T-cell (primary cell): ENCODE measurements at regions not wholly inside any gene's neighbourhood (a gene's known extent, or its start where the extent isn't known, plus 50 kb on each side); places are given as distances from the start of the nearest gene placed in this dataset.

Experiments used
- ATAC-seq, 4 experiments: fragments of 200-7000 bp in 3 of 4; fragments of 150-1000 bp in 1 of 4; cut with Tn5 transposase; replicated peaks in 1 of 4; 1 replicate in 3 of 4; 2 replicates in 1 of 4; pipeline ENCODE4 v1.10.0; 2021; ENCODE audit warnings: moderate library complexity in 3 of 4, mild to moderate bottlenecking in 2 of 4, moderate number of reproducible peaks in 1 of 4
- CTCF ChIA-PET, 2 donors: fragments of 300-600 bp; sonication (Branson Sonifier 250); formaldehyde crosslinking; loops; one replicate each; lab custom pipeline; 2022; ENCODE audit warnings: antibody characterized with exemption in 2 of 2; lab: Charles Lee
- POLR2A ChIA-PET, 2 donors: fragments of 300-600 bp; sonication (Branson Sonifier 250); formaldehyde crosslinking; loops; one replicate each; lab custom pipeline; 2022; ENCODE audit warnings: antibody characterized with exemption in 2 of 2; lab: Charles Lee
- DNase-seq, 35 experiments: peaks; one replicate each; pipeline versions ENCODE4 v3.0.0 to v3.0.0-alpha.2; 2013 to 2023
- H3K27ac ChIP-seq: one replicate; pipeline ENCODE4 v1.5.1; 2013; ENCODE audit warnings: low read length
- H3K27me3 ChIP-seq, 2 experiments: replicated peaks in 1 of 2; 1 replicate in 1 of 2; 2 replicates in 1 of 2; pipeline versions ENCODE4 v1.6.1 to v1.7.0; 2013; ENCODE audit warnings: low read length in 1 of 2, mixed read lengths in 1 of 2; ENCODE audit not compliant: control insufficient read depth in 2 of 2, insufficient read depth in 2 of 2; ENCODE audit errors: extremely low read depth in 1 of 2
- H3K36me3 ChIP-seq, 2 donors: 1 replicate in 1 of 2; 2 replicates in 1 of 2; pipeline versions ENCODE4 v1.6.1 to v1.7.0; 2013; ENCODE audit warnings: low read length in 1 of 2; ENCODE audit not compliant: control insufficient read depth in 2 of 2, insufficient read depth in 1 of 2; ENCODE audit errors: extremely low read depth in 1 of 2
- H3K4me1 ChIP-seq, 2 experiments: 1 replicate in 1 of 2; 2 replicates in 1 of 2; pipeline versions ENCODE4 v1.6.1 to v1.7.0; 2013; ENCODE audit warnings: low read length in 2 of 2, mixed read lengths in 1 of 2; ENCODE audit not compliant: insufficient read depth in 2 of 2, control insufficient read depth in 1 of 2; ENCODE audit errors: extremely low read depth in 1 of 2
- H3K4me3 ChIP-seq, 2 donors: 1 replicate in 1 of 2; 2 replicates in 1 of 2; pipeline versions ENCODE4 v1.5.1 to v1.7.0; 2013; ENCODE audit warnings: mild to moderate bottlenecking in 2 of 2, low read length in 1 of 2, moderate library complexity in 1 of 2; ENCODE audit not compliant: control insufficient read depth in 1 of 2; ENCODE audit errors: extremely low read depth in 1 of 2
- H3K9me3 ChIP-seq: 2 replicates; pipeline ENCODE4 v1.7.0; 2013
- H3K27ac Mint-ChIP-seq, 2 donors: one replicate each; pipeline ENCODE4 v1.8.0; 2020 to 2021; ENCODE audit warnings: mild to moderate bottlenecking in 2 of 2, mixed read lengths in 2 of 2
- H3K27me3 Mint-ChIP-seq, 2 donors: one replicate each; pipeline ENCODE4 v1.8.0; 2021 to 2022; ENCODE audit warnings: mixed read lengths in 2 of 2
- H3K36me3 Mint-ChIP-seq: one replicate; pipeline ENCODE4 v1.8.0; 2021; ENCODE audit warnings: mixed read lengths
- H3K4me1 Mint-ChIP-seq, 3 donors: one replicate each; pipeline ENCODE4 v1.8.0; 2020 to 2022; ENCODE audit warnings: mixed read lengths in 3 of 3, mild to moderate bottlenecking in 1 of 3
- H3K4me3 Mint-ChIP-seq, 3 donors: one replicate each; pipeline ENCODE4 v1.8.0; 2020 to 2022; ENCODE audit warnings: mild to moderate bottlenecking in 3 of 3, mixed read lengths in 3 of 3, moderate library complexity in 3 of 3
- H3K9me3 Mint-ChIP-seq, 3 donors: one replicate each; pipeline ENCODE4 v1.8.0; 2020 to 2022; ENCODE audit warnings: mixed read lengths in 3 of 3
- WGBS: methylation state at CpG from one replicate; pipeline ENCODE4 v1.1.5; 2013; ENCODE audit warnings: missing lambda C conversion rate; ENCODE audit not compliant: insufficient coverage; 5-methylcytosine and 5-hydroxymethylcytosine counted together

GRCh38 chr4:3348621-3349020, 55.8 kb downstream of the RGS12 start:
- ChIA-PET POLR2A (no interaction called here), CTCF (no interaction called here)
- no peaks in the 10 kb centered on the region for H3K27me3 Mint-ChIP-seq
- no peaks in the 10 kb centered on the region for H3K36me3 ChIP-seq
- H3K4me1 ChIP-seq = peaks cover 0 to 4% of the 10 kb centered on the region in 2 experiments
- H3K27ac Mint-ChIP-seq = no peak overlapping the region
- no peak overlapping the region for H3K4me3 ChIP-seq
- ATAC-seq (no peak), DNase-seq (no peak)
- H3K4me1 Mint-ChIP-seq = peaks cover 9 to 15% (median 14%) of the 10 kb centered on the region in 3 donors
- peaks cover 12% of the 10 kb centered on the region for H3K36me3 Mint-ChIP-seq
- peaks cover 0 to 3% of the 10 kb centered on the region in 2 experiments for H3K27me3 ChIP-seq
- H3K9me3 ChIP-seq = peaks cover 4% of the 10 kb centered on the region
- WGBS = 98% methylated on average over 6 of the region's 7 CpGs
- H3K9me3 Mint-ChIP-seq = peaks cover 0 to 15% (median 5%) of the 10 kb centered on the region in 3 donors
- H3K27ac ChIP-seq = no peak overlapping the region
- H3K4me3 Mint-ChIP-seq = no peak overlapping the region

GRCh38 chr4:3349116-3349515, 56.3 kb downstream of the RGS12 start:
- peaks cover 4% of the 10 kb centered on the region for H3K9me3 ChIP-seq
- POLR2A ChIA-PET = no interaction called here
- no peak overlapping the region for H3K27ac ChIP-seq
- CTCF ChIA-PET = no interaction called here
- ATAC-seq (no peak), DNase-seq (no peak)
- Mint-ChIP-seq H3K4me1 (peaks cover 9 to 15% (median 14%) of the 10 kb centered on the region in 3 donors), H3K36me3 (peaks cover 7% of the 10 kb centered on the region), H3K27me3 (no peaks in the 10 kb centered on the region), H3K27ac (no peak overlapping the region), H3K9me3 (peaks cover 0 to 15% (median 5%) of the 10 kb centered on the region in 3 donors), H3K4me3 (no peak overlapping the region)
- H3K27me3 ChIP-seq = peaks cover 0 to under 1% of the 10 kb centered on the region in 2 experiments
- 89% methylated on average over 2 of the region's 4 CpGs for WGBS
- no peak overlapping the region for H3K4me3 ChIP-seq
- H3K36me3 ChIP-seq = peaks cover 0 to 3% of the 10 kb centered on the region in 2 donors
- H3K4me1 ChIP-seq = peaks cover 0 to 4% of the 10 kb centered on the region in 2 experiments

- H3K4me3 Mint-ChIP-seq = no peak overlapping the region
Measured at GRCh38 chr4:3351997-3352396, 59.2 kb downstream of the RGS12 start.

GRCh38 chr4:3352505-3352904, 59.7 kb downstream of the RGS12 start:
- ChIA-PET CTCF (no interaction called here), POLR2A (no interaction called here)
- Histone ChIP-seq H3K4me3 (no peak overlapping the region), H3K4me1 (no peaks in the 10 kb centered on the region), H3K27ac (no peak overlapping the region), H3K36me3 (peaks cover 0 to 5% of the 10 kb centered on the region in 2 donors), H3K27me3 (no peaks in the 10 kb centered on the region), H3K9me3 (peaks cover 6% of the 10 kb centered on the region)
- DNase-seq = no peak
- no peak for ATAC-seq
- H3K4me1 Mint-ChIP-seq = peaks cover 8 to 23% (median 13%) of the 10 kb centered on the region in 3 donors
- H3K27ac Mint-ChIP-seq = no peak overlapping the region
- H3K4me3 Mint-ChIP-seq = no peak overlapping the region
- peaks cover 0 to 15% (median 5%) of the 10 kb centered on the region in 3 donors for H3K9me3 Mint-ChIP-seq
- peaks cover 5% of the 10 kb centered on the region for H3K36me3 Mint-ChIP-seq
- H3K27me3 Mint-ChIP-seq = no peaks in the 10 kb centered on the region
- 82% methylated on average over 3 of the region's 5 CpGs for whole genome bisulfite sequencing

More at GRCh38 chr4:3351997-3352396, 59.2 kb downstream of the RGS12 start:
- ChIA-PET POLR2A (no interaction called here), CTCF (no interaction called here)
- H3K36me3 ChIP-seq = peaks cover 0 to 5% of the 10 kb centered on the region in 2 donors
- H3K27me3 ChIP-seq = no peaks in the 10 kb centered on the region
- Mint-ChIP-seq H3K27me3 (no peaks in the 10 kb centered on the region), H3K4me1 (peaks cover 7 to 18% (median 8%) of the 10 kb centered on the region in 3 donors), H3K27ac (no peak overlapping the region), H3K36me3 (peaks cover 5% of the 10 kb centered on the region), H3K9me3 (peaks cover 0 to 15% (median 5%) of the 10 kb centered on the region in 3 donors)
- ATAC-seq (no peak), DNase-seq (no peak)
- H3K4me1 ChIP-seq = no peaks in the 10 kb centered on the region
- H3K27ac ChIP-seq = no peak overlapping the region
- H3K4me3 ChIP-seq = no peak overlapping the region
- H3K9me3 ChIP-seq = peaks cover 4% of the 10 kb centered on the region
- WGBS = 100% methylated on average over 1 of the region's 3 CpGs

GRCh38 chr4:3352941-3353594, 60.2 kb downstream of the RGS12 start:
- Histone ChIP-seq H3K36me3 (peaks cover 0 to 5% of the 10 kb centered on the region in 2 donors), H3K27ac (no peak overlapping the region), H3K27me3 (no peaks in the 10 kb centered on the region), H3K4me3 (no peak overlapping the region), H3K9me3 (peaks cover 7% of the 10 kb centered on the region), H3K4me1 (no peaks in the 10 kb centered on the region)
- ChIA-PET CTCF (interaction anchor here in 1 of 2 donors (0.7 kb wide), 1 partner anchor 91 kb away, joined by 3 read pairs; no protein-coding TSS in a partner anchor), POLR2A (no interaction called here)
- H3K27ac Mint-ChIP-seq = no peak overlapping the region
- 93% methylated on average over 11 of the region's 14 CpGs for WGBS
- no peak overlapping the region for H3K4me3 Mint-ChIP-seq
- H3K9me3 Mint-ChIP-seq = peaks cover 0 to 15% (median 5%) of the 10 kb centered on the region in 3 donors
- DNase-seq = no peak
- no peaks in the 10 kb centered on the region for H3K27me3 Mint-ChIP-seq
- ATAC-seq = no peak
- peaks cover 5% of the 10 kb centered on the region for H3K36me3 Mint-ChIP-seq
- H3K4me1 Mint-ChIP-seq = peaks cover 11 to 26% (median 18%) of the 10 kb centered on the region in 3 donors

GRCh38 chr4:3353752-3354454, 61.1 kb downstream of the RGS12 start:
- peaks cover 5% of the 10 kb centered on the region for H3K36me3 Mint-ChIP-seq
- Histone ChIP-seq H3K4me3 (no peak overlapping the region), H3K27ac (no peak overlapping the region), H3K9me3 (peaks cover 7% of the 10 kb centered on the region), H3K27me3 (no peaks in the 10 kb centered on the region), H3K4me1 (no peaks in the 10 kb centered on the region), H3K36me3 (peaks cover 0 to 5% of the 10 kb centered on the region in 2 donors)
- peaks cover 0 to 15% (median 5%) of the 10 kb centered on the region in 3 donors for H3K9me3 Mint-ChIP-seq
- H3K4me3 Mint-ChIP-seq = no peak overlapping the region
- WGBS = 88% methylated on average over 2 of the region's 4 CpGs
- no peak overlapping the region for H3K27ac Mint-ChIP-seq
- ChIA-PET POLR2A (no interaction called here), CTCF (interaction anchor here in 1 of 2 donors (0.7 kb wide), 1 partner anchor 90 kb away, joined by 3 read pairs; no protein-coding TSS in a partner anchor)
- peaks cover 17 to 33% (median 25%) of the 10 kb centered on the region in 3 donors for H3K4me1 Mint-ChIP-seq
- ATAC-seq (no peak), DNase-seq (no peak)
- no peaks in the 10 kb centered on the region for H3K27me3 Mint-ChIP-seq
